ENCODE measurements at regions not wholly inside any gene's neighbourhood (a gene's known extent, or its start where the extent isn't known, plus 50 kb on each side); places are given as distances from the start of the nearest gene placed in this dataset.

GRCh38 chr1:47591801-47592200 lies 154.0 kb downstream of the FOXD2 start:
- Histone ChIP-seq H3K36me3 (ENCODE audit: control insufficient read depth, insufficient read depth, low read length) (no peaks in the 10 kb centered on the region), H2AFZ (no peak overlapping the region), H3K4me2 (ENCODE audit: low read length) (no peak overlapping the region), H3K79me2 (no peaks in the 10 kb centered on the region), H3K4me1 (no peaks in the 10 kb centered on the region), H3K27me3 (ENCODE audit: control insufficient read depth, insufficient read depth, low read length) (no peaks in the 10 kb centered on the region), H3K9me3 (ENCODE audit: control insufficient read depth, low read length) (no peaks in the 10 kb centered on the region), H3K9ac (no peak overlapping the region), H3K4me3 (ENCODE audit: low read depth, low read length) (no peak overlapping the region), H3K27ac (no peak overlapping the region)
- TF ChIP-seq, protein P1, sequence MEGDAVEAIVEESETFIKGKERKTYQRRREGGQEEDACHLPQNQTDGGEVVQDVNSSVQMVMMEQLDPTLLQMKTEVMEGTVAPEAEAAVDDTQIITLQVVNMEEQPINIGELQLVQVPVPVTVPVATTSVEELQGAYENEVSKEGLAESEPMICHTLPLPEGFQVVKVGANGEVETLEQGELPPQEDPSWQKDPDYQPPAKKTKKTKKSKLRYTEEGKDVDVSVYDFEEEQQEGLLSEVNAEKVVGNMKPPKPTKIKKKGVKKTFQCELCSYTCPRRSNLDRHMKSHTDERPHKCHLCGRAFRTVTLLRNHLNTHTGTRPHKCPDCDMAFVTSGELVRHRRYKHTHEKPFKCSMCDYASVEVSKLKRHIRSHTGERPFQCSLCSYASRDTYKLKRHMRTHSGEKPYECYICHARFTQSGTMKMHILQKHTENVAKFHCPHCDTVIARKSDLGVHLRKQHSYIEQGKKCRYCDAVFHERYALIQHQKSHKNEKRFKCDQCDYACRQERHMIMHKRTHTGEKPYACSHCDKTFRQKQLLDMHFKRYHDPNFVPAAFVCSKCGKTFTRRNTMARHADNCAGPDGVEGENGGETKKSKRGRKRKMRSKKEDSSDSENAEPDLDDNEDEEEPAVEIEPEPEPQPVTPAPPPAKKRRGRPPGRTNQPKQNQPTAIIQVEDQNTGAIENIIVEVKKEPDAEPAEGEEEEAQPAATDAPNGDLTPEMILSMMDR (IDR thresholded peaks at IDR 0.05): no peak

DNA sequence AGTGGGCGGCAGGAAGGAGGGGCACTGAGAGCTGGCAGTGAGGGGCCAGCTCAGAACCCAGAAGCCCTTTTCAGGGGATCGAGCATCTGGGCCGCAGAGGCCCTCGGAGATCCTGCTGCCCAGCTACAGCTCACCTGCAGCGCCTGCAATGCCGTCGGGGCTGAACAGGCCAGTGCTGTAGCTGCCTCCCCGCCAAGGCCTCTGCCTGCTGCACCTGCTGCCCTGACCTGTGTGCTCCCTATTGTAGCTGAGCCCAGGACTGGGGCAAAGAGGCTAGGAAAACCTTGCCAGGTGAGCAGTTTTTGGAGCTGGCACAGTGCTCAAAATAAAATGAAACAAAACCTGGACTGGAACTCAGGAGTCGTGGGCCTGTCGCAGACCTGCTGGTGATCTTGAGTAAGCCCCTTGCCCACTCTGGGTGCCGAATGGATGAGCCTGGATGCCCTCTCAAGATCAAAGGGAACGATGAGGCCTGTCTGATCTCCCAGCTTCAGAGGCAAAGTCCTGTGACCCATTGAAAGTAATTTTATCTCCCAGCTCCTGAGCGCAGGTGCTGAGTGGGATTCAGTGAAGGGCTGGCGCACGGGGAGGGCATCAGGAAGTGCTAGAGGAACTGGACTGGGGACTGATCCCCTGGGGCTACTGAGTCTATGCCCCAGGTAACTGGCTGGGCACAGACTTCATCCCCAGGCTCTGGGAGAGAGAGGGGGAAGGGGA lies 154.6 kb downstream of the FOXD2 start:
- Histone ChIP-seq H3K4me3 (ENCODE audit: low read depth, low read length) (no peak overlapping the region), H3K4me1 (no peaks in the 10 kb centered on the region)

GRCh38 chr1:47593013-47593568 lies 155.2 kb downstream of the FOXD2 start:
- Histone ChIP-seq H3K36me3 (ENCODE audit: control insufficient read depth, insufficient read depth, low read length) (no peaks in the 10 kb centered on the region), H3K4me1 (no peaks in the 10 kb centered on the region), H3K9ac (no peak overlapping the region), H3K4me2 (ENCODE audit: low read length) (peak overlapping the region; percentile 28), H3K4me3 (ENCODE audit: low read depth, low read length) (no peak overlapping the region), H3K79me2 (no peaks in the 10 kb centered on the region), H3K27me3 (ENCODE audit: control insufficient read depth, insufficient read depth, low read length) (no peaks in the 10 kb centered on the region), H3K9me3 (ENCODE audit: control insufficient read depth, low read length) (no peaks in the 10 kb centered on the region), H2AFZ (no peak overlapping the region), H3K27ac (no peak overlapping the region)
- TF ChIP-seq, protein P1 (IDR thresholded peaks at IDR 0.05): no peak

More for the DNA sequence above, 154.6 kb downstream of the FOXD2 start:
- H3K79me2 ChIP-seq: no peaks in the 10 kb centered on the region
- no peaks in the 10 kb centered on the region for H3K9me3 ChIP-seq (ENCODE audit: control insufficient read depth, low read length)
- TF ChIP-seq, protein P1 (IDR thresholded peaks at IDR 0.05): no peak
- no peak overlapping the region for H3K27ac ChIP-seq
- no peak overlapping the region for H3K9ac ChIP-seq
- no peak overlapping the region for H2AFZ ChIP-seq
- no peak overlapping the region for H3K4me2 ChIP-seq (ENCODE audit: low read length)
- no peaks in the 10 kb centered on the region for H3K27me3 ChIP-seq (ENCODE audit: control insufficient read depth, insufficient read depth, low read length)
- H3K36me3 ChIP-seq (ENCODE audit: control insufficient read depth, insufficient read depth, low read length): no peaks in the 10 kb centered on the region

GRCh38 chr1:47593598-47594285 lies 155.9 kb downstream of the FOXD2 start:
- no peak overlapping the region for H2AFZ ChIP-seq
- H3K4me1 ChIP-seq: no peaks in the 10 kb centered on the region
- no peak overlapping the region for H3K4me3 ChIP-seq (ENCODE audit: low read depth, low read length)
- H3K79me2 ChIP-seq: no peaks in the 10 kb centered on the region
- TF ChIP-seq, protein P1 (IDR thresholded peaks at IDR 0.05): no peak
- H3K27me3 ChIP-seq (ENCODE audit: control insufficient read depth, insufficient read depth, low read length): no peaks in the 10 kb centered on the region
- H3K36me3 ChIP-seq (ENCODE audit: control insufficient read depth, insufficient read depth, low read length): no peaks in the 10 kb centered on the region
- H3K9me3 ChIP-seq (ENCODE audit: control insufficient read depth, low read length): no peaks in the 10 kb centered on the region
- no peak overlapping the region for H3K9ac ChIP-seq
- no peak overlapping the region for H3K27ac ChIP-seq
- H3K4me2 ChIP-seq (ENCODE audit: low read length): no peak overlapping the region
